ENCODE measurements at regions not wholly inside any gene's neighbourhood (a gene's known extent, or its start where the extent isn't known, plus 50 kb on each side); places are given as distances from the start of the nearest gene placed in this dataset.

DNA sequence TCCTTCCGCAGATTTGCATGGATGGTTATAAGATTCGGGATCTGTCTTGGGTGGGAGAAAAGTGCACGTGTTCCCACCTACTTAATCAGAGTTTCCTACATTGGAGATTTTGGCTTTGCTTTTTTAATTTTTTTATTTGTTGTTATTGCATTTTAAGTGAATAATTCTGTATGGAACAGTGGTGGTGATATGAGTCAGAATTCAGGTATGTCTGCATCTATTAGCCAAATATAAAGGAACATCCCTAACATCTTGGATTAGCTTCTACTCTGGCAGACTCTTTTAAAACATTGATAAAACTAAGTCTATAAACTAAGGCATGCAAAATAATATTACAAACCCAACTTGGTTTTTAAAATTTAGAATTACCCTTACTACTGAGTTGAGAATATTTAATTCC, 659.8 kb upstream of the EPHA5 start:
- Histone ChIP-seq H3K27ac (no peak overlapping the region), H3K4me1 (no peaks in the 10 kb centered on the region), H3K4me3 (no peak overlapping the region), H3K27me3 (no peaks in the 10 kb centered on the region), H3K9me3 (no peaks in the 10 kb centered on the region), H3K36me3 (no peaks in the 10 kb centered on the region)
- TF ChIP-seq POLR2A (IDR thresholded peaks at IDR 0.05) (no peak), CTCF (IDR thresholded peaks at IDR 0.05) (no peak)
- no peak for DNase-seq

DNA sequence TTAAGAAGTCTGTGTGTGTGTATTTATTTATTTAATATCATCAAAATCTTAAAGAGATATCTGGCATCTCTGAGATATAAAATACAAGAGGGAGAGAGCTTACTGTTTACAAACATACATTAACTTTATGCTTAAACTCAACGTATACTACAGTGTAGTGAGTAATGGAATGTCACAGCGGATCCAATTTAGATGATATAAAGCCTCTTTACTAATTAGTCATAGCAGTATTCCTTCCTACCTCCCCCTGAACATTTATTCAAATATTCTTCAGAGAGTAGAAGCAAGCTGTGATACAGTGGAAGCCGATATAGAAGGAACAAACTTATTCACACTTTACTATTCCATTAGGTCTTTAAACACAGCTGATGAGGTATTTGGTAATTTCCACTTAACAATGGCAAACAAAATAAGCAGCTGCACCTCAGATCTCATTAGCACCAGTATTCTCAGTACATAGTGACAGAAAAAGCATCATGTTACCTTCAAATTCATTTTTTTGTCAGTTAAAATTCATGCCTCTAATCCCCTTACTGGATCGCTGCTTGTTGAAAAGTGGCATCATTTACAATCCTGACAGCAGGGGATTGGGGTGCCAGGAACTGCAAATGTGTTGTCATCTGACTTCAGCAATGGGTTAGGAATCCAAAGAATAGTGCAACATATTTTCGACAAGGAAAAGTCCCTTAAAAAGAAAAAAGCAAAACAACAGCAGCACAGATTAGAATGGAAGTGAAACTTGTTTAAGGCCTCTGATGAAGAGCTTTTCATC, 658.7 kb upstream of the EPHA5 start:
- no peak for DNase-seq
- H3K36me3 ChIP-seq = no peaks in the 10 kb centered on the region
- TF ChIP-seq POLR2A (IDR thresholded peaks at IDR 0.05) = no peak
- no peak for TF ChIP-seq CTCF (IDR thresholded peaks at IDR 0.05)
- no peak overlapping the region for H3K27ac ChIP-seq
- H3K4me1 ChIP-seq = no peaks in the 10 kb centered on the region
- no peak overlapping the region for H3K4me3 ChIP-seq
- H3K9me3 ChIP-seq = no peaks in the 10 kb centered on the region
- no peaks in the 10 kb centered on the region for H3K27me3 ChIP-seq

- DNase-seq = no peak
- TF ChIP-seq CTCF (IDR thresholded peaks at IDR 0.05) (no peak), POLR2A (IDR thresholded peaks at IDR 0.05) (no peak)
- Histone ChIP-seq H3K27me3 (no peaks in the 10 kb centered on the region), H3K4me1 (no peaks in the 10 kb centered on the region), H3K27ac (no peak overlapping the region), H3K36me3 (no peaks in the 10 kb centered on the region), H3K9me3 (peaks cover 0 to 4% (median 0%) of the 10 kb centered on the region in 4 donors), H3K4me3 (no peak overlapping the region)
These were observed 637.6 kb upstream of the EPHA5 start for GRCh38 chr4:66307641-66308438.

- no peak overlapping the region for H3K27ac ChIP-seq
- H3K4me1 ChIP-seq = no peaks in the 10 kb centered on the region
- no peak overlapping the region for H3K4me3 ChIP-seq
- no peak for DNase-seq
- TF ChIP-seq POLR2A (IDR thresholded peaks at IDR 0.05) = no peak
- TF ChIP-seq CTCF (IDR thresholded peaks at IDR 0.05) = no peak
- H3K36me3 ChIP-seq = no peaks in the 10 kb centered on the region
- H3K9me3 ChIP-seq = no peaks in the 10 kb centered on the region
- no peaks in the 10 kb centered on the region for H3K27me3 ChIP-seq
These were observed 630.1 kb upstream of the EPHA5 start for GRCh38 chr4:66300336-66300934.

DNA sequence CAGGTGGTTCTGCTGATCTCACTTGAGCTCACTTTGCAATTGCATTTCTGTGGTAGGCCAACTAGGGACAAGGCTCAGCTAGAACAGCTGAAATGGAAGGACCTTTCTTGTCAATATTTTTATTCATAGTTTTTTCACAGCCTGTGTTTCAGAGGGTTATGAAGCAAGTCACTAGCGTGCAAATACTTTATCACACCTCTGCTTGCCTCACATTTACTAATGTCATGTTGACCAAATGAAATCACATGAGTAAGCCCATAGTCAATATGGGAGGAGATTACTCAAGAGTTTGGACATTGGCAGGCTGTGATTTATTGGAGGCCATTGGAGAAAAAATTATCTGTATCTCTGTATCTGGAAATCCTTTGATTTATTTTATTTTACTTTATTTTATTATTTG, 628.3 kb upstream of the EPHA5 start:
- no peaks in the 10 kb centered on the region for H3K4me1 ChIP-seq
- TF ChIP-seq POLR2A (IDR thresholded peaks at IDR 0.05) (no peak), CTCF (IDR thresholded peaks at IDR 0.05) (no peak)
- H3K4me3 ChIP-seq = no peak overlapping the region
- no peaks in the 10 kb centered on the region for H3K36me3 ChIP-seq
- DNase-seq = no peak
- H3K9me3 ChIP-seq = no peaks in the 10 kb centered on the region
- H3K27ac ChIP-seq = no peak overlapping the region
- H3K27me3 ChIP-seq = no peaks in the 10 kb centered on the region
